Neuronal stem cell (in vitro differentiated cells): ENCODE measurements at regions not wholly inside any gene's neighbourhood (a gene's known extent, or its start where the extent isn't known, plus 50 kb on each side); places are given as distances from the start of the nearest gene placed in this dataset.
A peak's percentile ranks its signal among the peaks of the same experiment; 100 is the strongest.
"Not testable (repeated sequence)": the region's sequence is repeated elsewhere in the genome, so short reads cannot be mapped to it uniquely, and the experiment has no call there.

Source experiments
- DNase-seq: peaks from one replicate; pipeline ENCODE4 v3.0.0-alpha.2; 2013; ENCODE audit warnings: low spot score
- H2AFZ ChIP-seq: one replicate; pipeline ENCODE4 v1.6.1; 2013; ENCODE audit warnings: mild to moderate bottlenecking, low read length, inconsistent platforms
- H2AK5ac ChIP-seq: 2 replicates; pipeline ENCODE4 v1.6.1; 2013; ENCODE audit warnings: low read depth, mild to moderate bottlenecking, inconsistent platforms, low read length, moderate library complexity, mixed read lengths
- H2BK120ac ChIP-seq: 2 replicates; pipeline ENCODE4 v1.6.1; 2013; ENCODE audit warnings: low read depth, mild to moderate bottlenecking, inconsistent platforms, low read length, moderate library complexity, mixed read lengths
- H2BK12ac ChIP-seq: one replicate; pipeline ENCODE4 v1.6.1; 2013; ENCODE audit warnings: low read length, inconsistent platforms
- H2BK15ac ChIP-seq: 2 replicates; pipeline ENCODE4 v1.6.1; 2013; ENCODE audit warnings: mild to moderate bottlenecking, low read length, inconsistent platforms, mixed read lengths
- H2BK5ac ChIP-seq: one replicate; pipeline ENCODE4 v1.6.1; 2013; ENCODE audit warnings: inconsistent platforms, mild to moderate bottlenecking, low read length, moderate library complexity
- H3K14ac ChIP-seq: one replicate; pipeline ENCODE4 v1.6.1; 2013; ENCODE audit warnings: low read length, inconsistent platforms
- H3K18ac ChIP-seq: 2 replicates; pipeline ENCODE4 v1.6.1; 2013; ENCODE audit warnings: low read length, inconsistent platforms
- H3K23ac ChIP-seq: 2 replicates; pipeline ENCODE4 v1.6.1; 2013; ENCODE audit warnings: low read depth, mild to moderate bottlenecking, mixed read lengths, low read length, inconsistent platforms; ENCODE audit not compliant: poor library complexity
- H3K27ac ChIP-seq: replicated peaks from 3 replicates; pipeline ENCODE4 v1.5.1; 2013; ENCODE audit warnings: low read length, inconsistent platforms
- H3K27me3 ChIP-seq, 3 experiments: 2 replicates each; pipeline ENCODE4 v1.6.1; 2013; ENCODE audit warnings: low read length in 3 of 3, mild to moderate bottlenecking in 2 of 3, inconsistent platforms in 1 of 3, low read depth in 1 of 3, mixed read lengths in 1 of 3, moderate library complexity in 1 of 3; ENCODE audit not compliant: control insufficient read depth in 3 of 3, insufficient read depth in 3 of 3
- H3K36me3 ChIP-seq, 2 donors: replicated peaks in 1 of 2; 2 replicates each; pipeline ENCODE4 v1.6.1; 2013; ENCODE audit warnings: low read length in 2 of 2; ENCODE audit not compliant: control insufficient read depth in 2 of 2, insufficient read depth in 2 of 2
- H3K4ac ChIP-seq: 2 replicates; pipeline ENCODE4 v1.6.1; 2013; ENCODE audit warnings: inconsistent platforms, mild to moderate bottlenecking, low read length, moderate library complexity
- H3K4me1 ChIP-seq, 2 donors: 1 replicate in 1 of 2; 2 replicates in 1 of 2; pipeline ENCODE4 v1.6.1; 2013; ENCODE audit warnings: low read length in 2 of 2, low read depth in 1 of 2; ENCODE audit not compliant: control insufficient read depth in 2 of 2, insufficient read depth in 1 of 2
- H3K4me2 ChIP-seq: one replicate; pipeline ENCODE4 v1.6.1; 2013; ENCODE audit warnings: mild to moderate bottlenecking, low read length, inconsistent platforms; ENCODE audit not compliant: insufficient read depth, poor library complexity, severe bottlenecking
- H3K4me3 ChIP-seq, 2 donors: 2 replicates each; pipeline ENCODE4 v1.5.1; 2013; ENCODE audit warnings: low read length in 2 of 2, mild to moderate bottlenecking in 2 of 2, inconsistent platforms in 1 of 2, moderate library complexity in 1 of 2
- H3K79me1 ChIP-seq: one replicate; pipeline ENCODE4 v1.6.1; 2013; ENCODE audit warnings: low read depth, mild to moderate bottlenecking, inconsistent platforms, low read length, moderate library complexity
- H3K9ac ChIP-seq: one replicate; pipeline ENCODE4 v1.6.1; 2013; ENCODE audit warnings: mild to moderate bottlenecking, low read depth, low read length, inconsistent platforms; ENCODE audit not compliant: poor library complexity
- H3K9me3 ChIP-seq, 2 donors: replicated peaks in 1 of 2; 2 replicates each; pipeline versions ENCODE3 to v1.6.1; 2013; ENCODE audit warnings: low read length in 2 of 2, mild to moderate bottlenecking in 2 of 2, inconsistent platforms in 1 of 2, low read depth in 1 of 2, mixed read lengths in 1 of 2, moderate library complexity in 1 of 2; ENCODE audit not compliant: control insufficient read depth in 2 of 2, insufficient read depth in 1 of 2
- H4K8ac ChIP-seq: one replicate; pipeline ENCODE4 v1.6.1; 2013; ENCODE audit warnings: low read depth, mild to moderate bottlenecking, inconsistent platforms, low read length, moderate library complexity
- H4K91ac ChIP-seq: one replicate; pipeline ENCODE4 v1.6.1; 2013; ENCODE audit warnings: low read length, low read depth, mild to moderate bottlenecking, inconsistent platforms; ENCODE audit not compliant: poor library complexity
- WGBS, 2 donors: extraction: QIAGEN DNeasy Blood & Tissue Kit; methylation state at CpG; one replicate each; pipeline ENCODE4 v1.1.7; 2013; ENCODE audit warnings: missing lambda C conversion rate in 2 of 2, mixed read lengths in 1 of 2; ENCODE audit not compliant: insufficient read length in 2 of 2, insufficient replicate concordance in 1 of 2; ENCODE audit errors: extremely low coverage in 2 of 2; 5-methylcytosine and 5-hydroxymethylcytosine counted together

DNA sequence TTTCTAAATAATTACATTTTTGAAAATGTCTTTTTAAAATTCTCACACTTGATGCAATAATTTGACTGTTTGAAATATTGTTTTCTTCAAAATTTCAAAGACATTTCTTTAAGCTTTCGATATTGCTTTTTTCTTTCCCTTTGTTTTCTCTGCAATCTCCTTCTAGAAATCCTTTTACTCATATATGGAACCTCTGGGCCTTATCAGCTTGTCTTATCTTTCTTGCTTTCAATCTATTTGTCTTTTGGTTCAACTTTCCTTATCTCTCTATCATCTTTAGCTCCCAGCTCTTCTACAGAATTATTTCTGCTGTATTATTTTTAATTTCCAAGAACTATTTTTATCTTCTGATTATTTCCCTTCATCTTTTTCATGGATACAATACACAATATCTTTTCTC, 80.7 kb upstream of the DIAPH3 start:
- H2AFZ ChIP-seq = no peak overlapping the region
- WGBS, 2 donors = no CpG with 5 or more reads among the region's 1 CpG
- no peak overlapping the region for H3K23ac ChIP-seq
- H3K14ac ChIP-seq = no peak overlapping the region
- no peaks in the 10 kb centered on the region for H3K79me1 ChIP-seq
- H4K91ac ChIP-seq = no peak overlapping the region
- no peak overlapping the region for H4K8ac ChIP-seq
- no peak overlapping the region for H3K9ac ChIP-seq
- DNase-seq = no peak
- no peak overlapping the region for H3K18ac ChIP-seq
- H2BK12ac ChIP-seq = no peak overlapping the region
- no peak overlapping the region for H2AK5ac ChIP-seq
- no peak overlapping the region for H3K4me2 ChIP-seq
- no peak overlapping the region for H3K4ac ChIP-seq
- no peaks in the 10 kb centered on the region for H3K4me1 ChIP-seq
- no peak overlapping the region for H2BK120ac ChIP-seq
- no peak overlapping the region for H2BK5ac ChIP-seq
- H3K27ac ChIP-seq = no peak overlapping the region
- H2BK15ac ChIP-seq = no peak overlapping the region
- H3K9me3 ChIP-seq = no peaks in the 10 kb centered on the region
- peaks cover 0 to 3% (median 0%) of the 10 kb centered on the region in 3 experiments for H3K27me3 ChIP-seq
- no peaks in the 10 kb centered on the region for H3K36me3 ChIP-seq
- H3K4me3 ChIP-seq = no peak overlapping the region

DNA sequence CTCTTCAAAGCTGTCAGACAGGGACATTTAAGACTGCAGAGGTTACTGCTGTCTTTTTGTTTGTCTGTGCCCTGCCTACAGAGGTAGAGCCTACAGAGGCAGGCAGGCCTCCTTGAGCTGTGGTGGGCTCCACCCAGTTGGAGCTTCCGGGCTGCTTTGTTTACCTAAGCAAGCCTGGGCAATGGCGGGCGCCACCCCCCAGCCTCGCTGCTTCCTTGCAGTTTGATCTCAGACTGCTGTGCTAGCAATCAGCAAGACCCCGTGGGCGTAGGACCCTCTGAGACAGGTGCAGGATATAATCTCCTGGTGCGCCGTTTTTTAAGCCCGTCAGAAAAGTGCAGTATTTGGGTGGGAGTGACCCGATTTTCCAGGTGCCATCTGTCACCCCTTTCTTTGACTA, 87.7 kb upstream of the DIAPH3 start:
- H3K14ac ChIP-seq, H3K4me3 ChIP-seq, H3K4me2 ChIP-seq, H3K27me3 ChIP-seq, H3K4me1 ChIP-seq, H3K18ac ChIP-seq, DNase-seq, H2BK15ac ChIP-seq, H3K9ac ChIP-seq, H3K9me3 ChIP-seq, H3K27ac ChIP-seq, H2BK5ac ChIP-seq, H2BK120ac ChIP-seq, H4K8ac ChIP-seq, H2AFZ ChIP-seq, H2AK5ac ChIP-seq, H3K79me1 ChIP-seq, H3K23ac ChIP-seq, H3K4ac ChIP-seq, H4K91ac ChIP-seq, H2BK12ac ChIP-seq, H3K36me3 ChIP-seq: not testable (repeated sequence)
- no CpG with 5 or more reads among the region's 10 CpGs for WGBS, 2 donors

DNA sequence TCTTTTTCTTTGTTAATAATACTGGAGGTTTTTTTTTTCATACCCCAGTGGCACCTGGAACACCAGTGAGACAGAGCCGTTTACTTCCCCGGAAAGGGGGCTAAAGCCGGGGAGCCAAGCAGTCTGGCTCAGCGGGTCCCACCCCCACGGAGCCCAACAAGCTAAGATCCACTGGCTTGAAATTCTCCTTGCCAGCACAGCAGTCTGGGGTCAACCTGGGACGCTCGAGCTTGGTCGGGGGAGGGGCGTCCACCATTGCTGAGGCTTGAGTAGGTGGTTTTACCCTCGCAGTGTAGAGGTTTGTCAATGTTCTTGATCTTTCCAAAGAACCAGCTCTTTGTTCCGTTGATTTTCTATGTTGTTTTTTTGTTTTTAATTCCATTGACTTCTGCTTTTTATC, 94.6 kb upstream of the DIAPH3 start:
- Histone ChIP-seq H4K91ac (no peak overlapping the region), H3K4ac (no peak overlapping the region), H3K27ac (no peak overlapping the region), H3K79me1 (no peaks in the 10 kb centered on the region), H2BK15ac (no peak overlapping the region), H2BK5ac (no peak overlapping the region), H2BK120ac (no peak overlapping the region), H3K4me2 (no peak overlapping the region), H3K4me3 (no peak overlapping the region), H3K23ac (no peak overlapping the region), H2AFZ (no peak overlapping the region), H3K9ac (no peak overlapping the region), H2AK5ac (no peak overlapping the region), H3K18ac (no peak overlapping the region), H3K14ac (no peak overlapping the region), H4K8ac (no peak overlapping the region), H3K4me1 (peaks cover 0 to 3% of the 10 kb centered on the region in 2 donors), H3K36me3 (no peaks in the 10 kb centered on the region), H3K9me3 (no peaks in the 10 kb centered on the region), H3K27me3 (no peaks in the 10 kb centered on the region), H2BK12ac (no peak overlapping the region)
- no peak for DNase-seq
- WGBS, 2 donors = no CpG with 5 or more reads among the region's 11 CpGs

DNA sequence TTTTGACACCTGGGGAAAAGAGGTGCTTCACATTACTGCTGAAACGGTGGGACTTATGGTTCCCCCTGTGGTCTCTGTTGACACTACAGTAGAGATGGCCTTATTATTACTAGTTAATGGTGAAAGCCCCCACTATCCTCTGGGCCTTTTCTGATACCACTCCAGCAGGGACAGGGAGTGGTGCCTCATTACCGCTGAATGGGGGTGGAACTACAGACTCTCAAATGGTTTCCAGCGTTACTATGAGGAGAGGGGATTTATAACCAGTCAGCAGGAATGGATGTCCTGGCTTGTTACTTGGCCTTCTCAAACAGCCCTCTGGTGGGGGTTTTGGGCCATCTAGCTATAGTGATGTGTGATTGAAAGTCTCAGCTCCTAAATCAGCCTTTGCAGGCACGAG, 96.7 kb upstream of the DIAPH3 start:
- Histone ChIP-seq H3K79me1 (no peaks in the 10 kb centered on the region), H3K4me2 (no peak overlapping the region), H3K27me3 (no peaks in the 10 kb centered on the region), H3K4me3 (no peak overlapping the region), H3K4me1 (peaks cover 0 to 3% of the 10 kb centered on the region in 2 donors), H3K9me3 (no peaks in the 10 kb centered on the region), H4K91ac (no peak overlapping the region), H2AFZ (peak overlapping the region; percentile 40), H3K18ac (no peak overlapping the region), H3K14ac (no peak overlapping the region), H2AK5ac (no peak overlapping the region), H3K27ac (no peak overlapping the region), H2BK12ac (no peak overlapping the region), H3K9ac (no peak overlapping the region), H2BK15ac (no peak overlapping the region), H2BK120ac (no peak overlapping the region), H3K4ac (no peak overlapping the region), H3K23ac (no peak overlapping the region), H3K36me3 (no peaks in the 10 kb centered on the region), H2BK5ac (no peak overlapping the region), H4K8ac (no peak overlapping the region)
- DNase-seq = no peak
- WGBS, 2 donors = no CpG with 5 or more reads among the region's 4 CpGs
